ENCODE measurements at regions not wholly inside any gene's neighbourhood (a gene's known extent, or its start where the extent isn't known, plus 50 kb on each side); places are given as distances from the start of the nearest gene placed in this dataset.

- peak; percentile 50 for DNase-seq
Measured at GRCh38 chr18:4847056-4847455, 350.0 kb downstream of the AKAIN1 start.

- no peak for DNase-seq
Measured at GRCh38 chr18:4844320-4844719, 352.7 kb downstream of the AKAIN1 start.

GRCh38 chr18:4843771-4844170 lies 353.3 kb downstream of the AKAIN1 start:
- no peak for DNase-seq

- DNase-seq: no peak
Measured at GRCh38 chr18:4842751-4843150, 354.3 kb downstream of the AKAIN1 start.

- no peak for DNase-seq
Measured at GRCh38 chr18:4842287-4842686, 354.8 kb downstream of the AKAIN1 start.

DNA sequence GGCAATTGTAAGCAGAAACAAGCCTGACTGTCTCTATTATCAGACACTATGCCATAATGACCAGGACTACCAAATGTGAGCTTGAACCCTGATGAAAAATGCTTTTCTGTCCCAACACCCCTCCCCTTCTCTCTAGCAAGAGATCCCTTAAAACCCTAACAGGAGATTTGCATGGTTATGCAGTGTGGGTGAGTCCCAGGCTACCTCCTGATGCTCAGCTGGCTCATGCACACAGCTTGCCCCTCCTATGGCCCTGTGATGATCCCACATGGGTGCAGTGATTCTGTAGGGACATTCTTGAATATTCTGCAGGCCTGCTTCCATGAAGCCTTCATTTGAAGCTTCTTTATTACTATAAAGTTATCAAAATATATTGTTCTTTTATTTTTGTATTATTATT lies 357.4 kb downstream of the AKAIN1 start:
- DNase-seq: no peak

GRCh38 chr18:4836141-4836540 lies 360.9 kb downstream of the AKAIN1 start:
- no peak for DNase-seq

DNA sequence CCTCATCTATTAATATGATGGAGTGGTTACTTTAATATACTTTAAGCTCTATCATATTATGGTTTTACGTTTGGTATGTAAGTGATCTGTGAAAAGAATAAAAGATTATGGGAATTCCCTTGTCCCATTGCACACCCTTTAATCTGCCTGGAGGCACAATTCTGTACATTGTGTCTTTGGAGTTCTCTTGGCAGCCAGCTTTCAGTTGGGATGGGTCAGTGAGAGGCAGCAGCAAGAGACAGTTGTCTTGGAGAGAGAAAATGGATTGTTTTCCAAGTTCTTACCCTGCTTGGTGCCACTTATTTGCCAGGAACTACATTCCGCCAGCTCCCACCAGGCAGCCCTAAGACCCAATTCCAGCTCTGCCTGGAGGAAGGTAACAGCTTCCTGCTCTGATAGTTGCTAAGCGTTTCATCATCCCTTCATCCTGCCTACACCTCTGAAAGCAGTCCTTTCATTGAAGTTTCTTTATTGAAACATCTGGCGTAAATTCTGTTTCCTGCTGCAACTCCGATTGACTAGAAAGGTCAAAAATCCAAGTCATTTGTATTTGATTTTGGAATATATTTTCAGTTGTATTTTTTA lies 365.2 kb downstream of the AKAIN1 start:
- DNase-seq: no peak

- no peak for DNase-seq
Measured at GRCh38 chr18:4831127-4831526, 365.9 kb downstream of the AKAIN1 start.

- DNase-seq: no peak
Measured at GRCh38 chr18:4823091-4823490, 368.0 kb upstream of the DLGAP1 start.

DNA sequence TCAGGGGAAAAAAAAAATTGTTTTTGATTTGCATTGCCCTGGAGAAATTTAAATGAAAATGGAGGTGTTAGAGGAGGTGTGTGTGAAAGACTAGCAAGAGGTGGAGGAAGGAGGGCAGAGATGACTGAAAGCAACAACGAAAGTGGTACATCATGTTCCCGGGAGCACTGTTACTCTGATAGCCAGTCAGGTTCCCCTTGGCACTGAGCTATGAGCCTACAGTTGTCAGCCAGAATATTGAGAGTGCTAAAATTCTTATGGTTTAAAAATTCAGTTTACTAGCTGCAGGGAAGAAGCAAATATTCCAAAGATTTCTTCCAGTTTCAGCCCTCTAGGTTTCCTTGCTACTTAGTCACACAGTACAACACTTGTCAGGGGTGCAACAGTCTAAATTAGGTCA lies 366.7 kb upstream of the DLGAP1 start:
- no peak for DNase-seq

DNA sequence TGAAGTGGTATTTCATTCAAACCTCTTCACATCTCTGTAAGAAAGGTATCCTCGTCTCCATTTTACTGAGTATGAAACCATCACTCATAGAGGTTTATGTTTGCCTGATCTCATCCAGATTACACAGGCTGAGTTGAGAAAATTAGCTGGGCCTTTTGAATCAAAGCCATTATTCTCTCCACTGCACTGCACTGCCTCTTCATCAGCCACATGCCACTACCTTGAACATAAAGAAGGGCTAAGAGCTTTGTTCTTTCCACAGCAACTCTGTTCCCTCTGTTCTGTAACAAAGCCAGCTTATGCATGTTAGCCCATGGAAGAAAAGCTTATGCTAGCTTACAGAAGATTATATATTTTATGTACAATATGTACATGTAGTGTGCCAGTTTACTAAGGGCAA lies 362.6 kb upstream of the DLGAP1 start:
- no peak for DNase-seq

DNA sequence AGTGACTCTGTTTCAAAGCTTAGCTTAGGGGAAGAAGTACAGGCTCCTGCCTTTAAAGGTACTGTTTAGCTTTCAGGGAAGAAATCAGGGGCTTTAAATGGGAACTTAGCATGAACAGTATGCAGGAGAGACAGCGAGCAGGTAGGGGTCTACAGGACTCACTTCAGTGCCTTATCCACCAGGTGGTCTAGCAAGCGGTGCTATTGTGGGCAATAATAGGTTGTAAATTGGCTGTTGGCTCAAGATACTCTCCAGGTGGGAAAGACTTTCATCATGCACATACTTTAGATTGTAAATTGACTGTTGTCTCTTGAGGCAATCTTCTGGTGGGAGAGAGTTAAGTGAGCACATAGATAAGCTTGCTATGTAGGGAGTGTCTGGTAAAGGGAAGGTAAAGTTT lies 358.6 kb upstream of the DLGAP1 start:
- DNase-seq: no peak

GRCh38 chr18:4808891-4809290 lies 353.8 kb upstream of the DLGAP1 start:
- no peak for DNase-seq

DNA sequence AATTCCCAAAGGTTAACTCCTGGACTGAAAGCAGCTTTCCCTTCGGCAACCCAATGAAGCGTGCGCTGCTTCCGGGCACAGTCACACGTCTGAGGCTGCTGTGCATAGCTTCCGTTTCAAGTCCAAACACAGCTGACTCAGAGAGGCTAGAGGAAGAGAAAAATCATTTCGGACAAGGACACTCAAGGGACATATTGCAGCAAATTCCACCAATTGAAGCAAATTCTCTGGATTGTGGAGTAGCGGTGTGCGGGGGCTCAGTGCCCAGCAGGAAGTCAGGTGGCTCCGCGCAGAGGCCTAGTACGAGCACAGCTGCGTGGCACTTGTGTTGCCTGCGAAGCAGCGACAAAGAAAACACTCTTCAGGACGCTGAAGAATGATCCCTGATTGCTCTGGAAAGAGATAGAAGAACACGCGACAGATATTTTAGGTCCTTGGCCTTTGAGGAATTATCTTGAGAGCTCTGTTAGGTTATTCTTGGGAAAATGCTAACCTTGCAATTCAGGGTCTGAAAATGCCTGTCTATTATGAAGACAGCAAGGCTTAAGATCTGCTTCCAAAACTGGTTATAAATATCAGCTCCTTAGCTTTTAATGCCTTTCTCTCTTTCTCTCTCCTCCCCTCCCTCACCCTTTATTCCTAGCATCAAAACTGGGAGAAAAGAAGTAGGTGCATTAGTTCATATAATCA lies 352.6 kb upstream of the DLGAP1 start:
- DNase-seq: no peak

DNA sequence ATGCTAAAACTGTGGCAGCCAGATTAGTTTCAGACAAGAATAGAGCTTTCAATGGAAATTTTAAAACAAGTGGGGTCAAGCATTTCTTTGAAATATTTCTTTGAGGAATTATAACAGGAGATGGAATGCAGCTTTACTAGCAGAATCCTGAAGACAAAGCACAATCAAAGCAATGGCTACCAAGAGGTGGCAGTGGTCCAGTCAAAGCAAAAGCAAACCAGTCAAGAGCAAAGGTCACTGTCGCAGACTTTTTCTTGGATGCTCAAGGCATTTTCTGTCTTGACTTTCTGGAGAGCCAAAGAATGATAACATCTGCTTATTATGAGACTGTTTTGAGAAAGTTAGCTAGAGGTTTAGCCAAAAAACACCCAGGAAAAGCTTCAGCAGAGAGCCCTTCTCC lies 351.2 kb upstream of the DLGAP1 start:
- no peak for DNase-seq

GRCh38 chr18:4802296-4802695 lies 347.2 kb upstream of the DLGAP1 start:
- no peak for DNase-seq

GRCh38 chr18:4801151-4801550 lies 346.0 kb upstream of the DLGAP1 start:
- DNase-seq: no peak

GRCh38 chr18:4797002-4797685 lies 342.0 kb upstream of the DLGAP1 start:
- no peak for DNase-seq

- DNase-seq: no peak
Measured at GRCh38 chr18:4789506-4789905, 334.4 kb upstream of the DLGAP1 start.

DNA sequence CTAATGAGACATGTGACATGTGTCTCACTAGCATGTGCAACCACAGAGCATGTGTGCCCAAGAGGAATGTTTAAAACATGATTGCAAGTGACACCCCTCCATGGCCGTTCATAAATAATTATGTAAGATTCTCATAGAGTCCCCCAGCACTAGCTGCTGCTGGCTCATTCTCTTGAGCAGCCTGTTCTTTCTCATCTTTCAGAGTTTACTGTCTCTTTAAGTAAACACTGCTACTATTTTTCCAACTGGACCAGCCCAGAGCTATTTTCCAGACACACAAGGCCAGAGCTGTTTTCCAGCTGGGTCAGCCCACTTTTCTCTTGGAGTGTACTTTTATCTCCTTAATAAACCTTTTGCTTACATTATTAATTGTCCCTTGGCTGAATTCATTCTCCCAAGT lies 326.8 kb upstream of the DLGAP1 start:
- DNase-seq: no peak

GRCh38 chr18:4765401-4765800 lies 310.3 kb upstream of the DLGAP1 start:
- no peak for DNase-seq

GRCh38 chr18:4762330-4762729 lies 307.2 kb upstream of the DLGAP1 start:
- DNase-seq: no peak

GRCh38 chr18:4758980-4759379 lies 303.9 kb upstream of the DLGAP1 start:
- no peak for DNase-seq

GRCh38 chr18:4755848-4756247 lies 300.7 kb upstream of the DLGAP1 start:
- no peak for DNase-seq

Measured in NCI-H2171 treated with DMSO at 0.1 percent for 48 hours (cell line).